SHP77 treated with DMSO at 0.1 percent for 48 hours (cell line): ENCODE measurements at regions not wholly inside any gene's neighbourhood (a gene's known extent, or its start where the extent isn't known, plus 50 kb on each side); places are given as distances from the start of the nearest gene placed in this dataset.
"Not testable (repeated sequence)": the region's sequence is repeated elsewhere in the genome, so short reads cannot be mapped to it uniquely, and the experiment has no call there.

Experiments used
- DNase-seq: peaks from one replicate; lab custom pipeline; 2025; lab: John Stamatoyannopoulos, UW

- no peak for DNase-seq
These were observed 144.8 kb upstream of the LAMA2 start for GRCh38 chr6:128738112-128738511.

GRCh38 chr6:128736780-128737179, 146.2 kb upstream of the LAMA2 start:
- no peak for DNase-seq

- DNase-seq = peak; percentile 17
These were observed 151.4 kb upstream of the LAMA2 start for GRCh38 chr6:128731249-128732165.

GRCh38 chr6:128727500-128727899, 155.4 kb upstream of the LAMA2 start:
- no peak for DNase-seq

- no peak for DNase-seq
These were observed 157.4 kb upstream of the LAMA2 start for GRCh38 chr6:128725271-128726233.

- DNase-seq = no peak
These were observed 158.2 kb upstream of the LAMA2 start for GRCh38 chr6:128724738-128725137.

- no peak for DNase-seq
These were observed 159.3 kb upstream of the LAMA2 start for GRCh38 chr6:128723667-128724066.

GRCh38 chr6:128720891-128721290, 162.0 kb upstream of the LAMA2 start:
- DNase-seq = no peak

- no peak for DNase-seq
These were observed 163.2 kb upstream of the LAMA2 start for GRCh38 chr6:128719786-128720185.

- no peak for DNase-seq
These were observed 169.5 kb upstream of the LAMA2 start for GRCh38 chr6:128713461-128713860.

- no peak for DNase-seq
These were observed 170.0 kb upstream of the LAMA2 start for GRCh38 chr6:128712898-128713297.

- DNase-seq = no peak
These were observed 171.8 kb upstream of the LAMA2 start for GRCh38 chr6:128711149-128711548.

- DNase-seq = no peak
These were observed 172.6 kb upstream of the LAMA2 start for GRCh38 chr6:128710315-128710714.

GRCh38 chr6:128704601-128705000, 178.3 kb upstream of the LAMA2 start:
- DNase-seq = no peak

- not testable (repeated sequence) for DNase-seq
These were observed 179.1 kb upstream of the LAMA2 start for GRCh38 chr6:128703794-128704193.

- no peak for DNase-seq
These were observed 176.6 kb upstream of the PTPRK start for GRCh38 chr6:128696691-128697689.

- no peak for DNase-seq
These were observed 174.1 kb upstream of the PTPRK start for GRCh38 chr6:128694303-128695009.

GRCh38 chr6:128690063-128690462, 169.7 kb upstream of the PTPRK start:
- no peak for DNase-seq

- DNase-seq = no peak
These were observed 165.7 kb upstream of the PTPRK start for GRCh38 chr6:128686084-128686483.

- DNase-seq = no peak
These were observed 156.1 kb upstream of the PTPRK start for GRCh38 chr6:128676456-128676855.

GRCh38 chr6:128672023-128672422, 151.6 kb upstream of the PTPRK start:
- DNase-seq = no peak
